ENCODE measurements at regions not wholly inside any gene's neighbourhood (a gene's known extent, or its start where the extent isn't known, plus 50 kb on each side); places are given as distances from the start of the nearest gene placed in this dataset.
A peak's percentile ranks its signal among the peaks of the same experiment; 100 is the strongest.
"Not testable (repeated sequence)": the region's sequence is repeated elsewhere in the genome, so short reads cannot be mapped to it uniquely, and the experiment has no call there.

DNA sequence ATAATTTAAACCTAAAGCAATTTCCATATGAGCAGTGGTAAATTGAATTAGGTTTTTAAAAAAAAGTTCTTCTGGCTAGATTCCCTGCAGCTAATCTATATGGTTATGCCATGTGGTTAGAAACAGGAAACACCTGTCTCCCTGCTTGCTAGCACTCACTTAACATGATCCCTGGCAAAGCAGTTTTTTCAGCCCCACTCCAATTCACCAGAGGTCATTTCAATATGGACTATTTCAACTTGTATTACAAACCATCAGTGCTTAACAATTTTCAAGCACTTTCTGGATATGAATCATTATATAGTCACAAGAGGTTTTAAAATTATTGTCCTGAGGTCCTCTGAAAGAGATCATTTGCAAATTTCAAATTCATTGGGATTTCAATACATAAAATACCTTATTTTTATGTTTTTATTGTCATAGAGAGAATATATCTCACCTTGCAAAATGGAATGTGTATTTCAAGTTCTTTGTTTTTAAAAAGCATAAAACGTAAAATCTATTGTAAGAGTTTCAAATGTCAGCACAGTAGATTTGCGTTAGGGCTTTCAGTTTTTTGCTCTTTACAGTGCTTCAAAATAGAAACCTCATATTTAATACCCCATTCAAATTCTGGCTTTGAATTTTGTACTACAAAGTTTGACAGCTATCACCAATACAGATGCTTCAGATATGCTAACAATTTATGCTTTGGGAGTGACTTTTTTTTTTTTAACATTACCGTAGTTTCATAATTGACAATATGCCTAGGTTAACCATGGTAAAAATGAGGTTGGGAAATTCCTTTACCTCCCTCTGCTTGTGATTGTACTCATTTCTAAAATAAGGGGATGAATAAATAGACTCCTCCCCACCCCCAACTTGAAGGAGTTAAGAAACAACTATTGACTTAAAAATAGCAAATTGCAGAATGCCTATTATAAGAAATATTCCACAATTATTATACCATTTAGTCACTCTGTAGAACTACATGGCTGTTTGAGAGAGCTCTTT lies 117.5 kb upstream of the HGF start:
- DNase-seq (ENCODE audit: low spot score) = no peak

DNA sequence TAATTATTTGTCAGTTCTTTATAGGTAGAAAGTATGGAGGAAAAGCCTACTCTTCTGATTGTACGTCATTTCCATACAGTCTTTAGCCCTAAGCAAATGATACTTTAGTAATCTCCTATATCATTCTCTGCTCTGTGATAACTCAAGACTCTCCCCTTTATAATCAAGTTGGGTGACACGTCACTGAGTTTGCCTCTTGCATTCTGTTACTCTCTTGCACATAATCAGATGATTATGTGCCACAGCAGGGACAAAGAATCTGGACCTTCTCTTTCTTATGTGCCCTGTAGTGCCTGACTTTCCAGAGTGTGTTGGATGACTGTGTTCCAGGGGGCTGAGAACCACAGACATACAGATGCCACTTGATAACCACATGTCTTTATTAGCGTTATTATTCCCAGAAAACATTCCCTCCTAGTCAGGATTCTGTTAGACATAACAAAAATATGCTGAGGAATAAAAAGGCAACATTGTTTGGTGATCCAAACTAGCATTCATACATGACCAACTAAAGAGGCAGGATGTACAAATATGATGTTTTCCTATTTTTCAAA lies 116.4 kb upstream of the HGF start:
- DNase-seq (ENCODE audit: low spot score) = no peak

DNA sequence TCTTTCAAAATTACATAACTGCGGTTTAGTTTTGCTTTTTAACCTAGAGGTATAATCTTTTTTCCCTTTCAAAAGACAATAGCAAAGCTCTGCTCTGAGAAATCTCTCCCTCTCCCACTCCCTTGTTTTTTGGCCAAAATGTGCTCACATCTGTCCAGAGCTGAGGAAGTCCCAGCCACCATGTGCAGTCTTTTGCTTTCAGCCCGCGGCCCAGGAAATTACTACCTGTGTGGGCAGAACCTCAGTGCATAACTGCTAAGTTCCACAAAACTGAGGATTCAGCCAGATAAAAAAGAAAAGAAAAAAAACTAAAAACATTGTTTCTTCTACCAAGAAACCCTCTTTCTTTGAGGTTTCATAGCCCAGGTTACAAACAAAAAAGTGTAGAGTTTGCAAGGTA lies 115.0 kb upstream of the HGF start:
- DNase-seq (ENCODE audit: low spot score) = no peak

DNA sequence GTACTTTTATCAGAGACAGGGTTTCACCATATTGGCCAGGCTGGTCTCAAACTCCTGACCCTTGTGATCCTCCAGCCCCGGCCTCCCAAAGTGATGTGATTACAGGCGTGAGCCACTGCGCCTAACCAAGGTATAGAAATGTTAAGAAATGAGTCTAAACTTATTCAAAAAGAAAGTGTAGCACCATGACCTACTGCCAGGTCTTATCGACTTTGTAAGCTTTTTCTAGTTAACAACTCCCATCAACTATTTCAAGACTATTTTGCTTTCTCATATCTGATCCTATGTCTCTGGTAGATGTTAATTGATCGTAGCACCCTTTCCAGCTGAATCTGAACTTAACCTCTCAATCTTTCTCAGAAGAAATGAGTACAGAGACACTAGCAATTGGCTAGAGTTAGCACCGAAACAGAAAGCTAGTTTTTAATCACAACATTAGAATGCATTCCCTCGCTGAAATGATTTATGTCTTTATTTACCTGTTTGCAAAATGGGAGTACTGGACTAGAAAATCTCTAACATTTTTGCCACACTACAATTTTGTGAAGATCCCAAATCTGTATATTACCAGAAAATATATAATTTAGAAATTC lies 114.0 kb upstream of the HGF start:
- DNase-seq (ENCODE audit: low spot score) = no peak

DNA sequence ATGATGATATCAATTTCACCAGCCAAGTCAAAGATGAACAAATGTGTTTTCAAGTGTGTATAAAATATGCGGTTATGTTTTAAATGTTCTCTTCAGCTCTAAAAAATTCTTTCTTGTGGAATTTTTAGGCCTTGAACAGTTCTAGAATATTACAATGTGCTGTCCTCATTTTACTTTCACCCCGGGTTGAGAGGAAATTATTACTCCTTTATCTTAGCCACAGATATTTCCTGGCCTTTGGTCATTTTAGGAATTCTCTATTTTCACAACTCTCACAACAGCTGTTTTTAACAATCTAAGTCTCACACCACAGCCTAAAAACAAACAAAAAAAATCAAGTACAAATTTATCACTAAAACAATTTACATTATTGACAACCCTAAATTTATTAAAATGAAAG lies 112.2 kb upstream of the HGF start:
- DNase-seq (ENCODE audit: low spot score) = no peak

DNA sequence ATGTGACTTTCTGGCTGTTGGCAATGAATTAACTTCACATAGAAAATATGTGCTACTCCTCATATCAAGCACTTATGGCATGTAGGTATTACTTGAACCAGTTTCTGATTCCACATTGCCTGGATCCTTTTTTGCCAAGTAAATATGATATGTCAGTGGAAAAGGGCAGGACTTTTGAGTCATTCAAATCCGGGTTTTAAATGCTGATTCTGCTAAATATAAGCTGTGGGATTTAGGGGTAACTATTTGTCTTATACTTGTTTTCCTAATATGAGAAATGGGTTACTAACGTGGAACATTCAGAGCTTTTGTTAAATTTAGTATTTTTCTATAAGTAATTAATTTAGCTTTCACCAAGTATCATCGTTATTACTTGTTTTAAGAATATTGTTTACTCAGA lies 108.0 kb upstream of the HGF start:
- DNase-seq (ENCODE audit: low spot score) = no peak

DNA sequence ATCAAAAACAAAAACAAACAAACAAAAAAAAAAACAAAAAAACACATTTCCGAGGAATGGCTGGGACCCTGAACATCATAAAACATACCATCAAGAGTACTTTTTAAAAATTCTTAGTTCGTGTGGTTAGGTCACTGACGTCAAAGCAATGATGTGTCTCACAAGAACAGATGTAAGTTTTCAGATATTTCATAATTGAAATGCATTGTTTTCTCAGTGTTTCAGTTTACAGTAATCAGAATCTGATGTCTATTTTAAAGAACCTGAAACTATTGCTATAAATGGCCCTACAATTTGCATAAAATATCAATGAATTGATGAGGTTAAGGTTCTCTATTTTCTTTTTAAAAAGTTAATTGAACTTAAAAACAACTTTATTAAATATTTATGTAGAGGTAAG lies 103.7 kb upstream of the HGF start:
- DNase-seq (ENCODE audit: low spot score) = no peak

DNA sequence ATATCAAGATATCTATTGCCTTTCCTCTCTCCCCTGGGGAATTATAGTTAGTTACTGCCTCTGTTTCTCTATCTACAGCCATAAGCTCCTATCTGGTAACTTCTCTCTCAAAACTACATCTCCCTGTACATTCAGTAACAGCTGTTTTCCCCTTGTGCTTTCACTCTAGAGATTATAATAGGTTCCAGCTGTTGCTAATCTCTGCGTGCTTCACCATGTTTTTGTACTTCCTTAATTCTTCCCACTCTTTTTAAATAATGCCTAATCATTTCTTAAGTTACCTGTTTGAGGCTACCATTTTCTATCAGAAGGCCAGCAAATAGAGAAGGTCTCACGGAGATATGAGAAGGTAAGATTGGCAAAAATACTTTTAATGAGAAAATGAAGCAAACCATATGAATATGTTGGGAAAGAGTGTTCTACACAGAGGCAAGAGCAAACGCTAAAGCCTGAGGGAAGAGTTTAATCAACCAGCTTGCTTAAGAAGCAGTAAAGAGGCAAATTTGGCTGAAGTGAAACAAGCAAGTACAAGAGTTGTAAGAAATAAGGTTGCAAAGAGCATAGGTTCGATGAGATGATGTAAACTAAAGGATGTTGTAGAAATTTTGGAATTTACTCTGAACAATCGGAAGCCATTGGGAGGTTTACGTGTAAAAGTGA lies 101.9 kb upstream of the HGF start:
- no peak for DNase-seq (ENCODE audit: low spot score)

DNA sequence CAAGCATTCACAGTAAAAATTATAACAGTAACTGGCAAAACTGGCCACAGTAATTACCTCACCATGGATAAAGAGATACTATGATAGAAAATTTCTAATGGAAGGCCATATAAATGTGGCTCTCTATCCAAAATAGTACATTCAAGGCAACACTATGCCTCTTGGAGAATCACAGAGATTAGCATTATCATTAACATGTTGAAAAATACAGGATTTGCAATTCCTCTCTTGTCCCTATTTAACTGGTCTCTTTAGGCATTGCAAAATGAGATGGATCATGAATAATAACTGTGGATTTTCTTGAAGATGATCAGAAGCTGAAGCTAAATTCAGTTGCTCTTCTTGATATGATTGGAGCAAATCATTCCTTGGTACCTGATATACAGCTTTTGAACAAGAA lies 100.8 kb upstream of the HGF start:
- no peak for DNase-seq (ENCODE audit: low spot score)

DNA sequence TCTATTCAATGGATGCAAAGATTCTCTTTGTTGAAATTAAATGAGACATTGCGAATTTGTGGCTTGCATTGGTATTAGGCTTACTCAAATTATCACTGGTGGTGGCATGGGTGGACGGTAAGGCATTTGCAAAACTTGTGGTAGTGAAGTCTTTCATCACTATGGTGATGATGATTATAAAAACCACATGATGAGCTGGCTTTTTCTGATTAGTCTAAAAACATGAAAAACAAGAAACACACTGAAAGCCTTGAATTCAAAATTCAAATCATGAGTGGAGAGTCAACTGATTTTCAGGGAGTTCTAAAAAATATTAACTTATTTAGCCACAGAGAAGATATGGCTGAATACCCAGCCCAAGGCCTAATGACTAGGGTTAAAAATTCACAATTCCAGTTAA lies 99.8 kb upstream of the HGF start:
- DNase-seq (ENCODE audit: low spot score) = no peak

DNA sequence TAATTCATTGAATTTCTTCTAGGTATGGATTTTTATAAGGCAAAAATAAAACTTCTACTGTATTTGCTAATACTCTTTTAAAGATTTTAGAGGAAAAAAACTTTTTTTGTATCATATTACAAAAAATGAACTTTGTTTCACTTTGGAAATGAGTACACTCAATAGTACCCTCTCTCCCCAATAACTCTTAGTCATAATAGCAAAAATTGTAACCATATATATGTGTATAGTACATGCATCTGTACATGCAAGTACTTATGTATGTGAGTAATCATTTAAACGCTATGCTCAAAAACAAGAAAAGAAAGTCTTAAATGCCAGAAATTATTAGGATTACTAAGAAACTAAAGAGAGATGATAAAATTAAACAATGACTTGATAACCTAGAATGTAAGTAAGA lies 95.9 kb upstream of the HGF start:
- no peak for DNase-seq (ENCODE audit: low spot score)

DNA sequence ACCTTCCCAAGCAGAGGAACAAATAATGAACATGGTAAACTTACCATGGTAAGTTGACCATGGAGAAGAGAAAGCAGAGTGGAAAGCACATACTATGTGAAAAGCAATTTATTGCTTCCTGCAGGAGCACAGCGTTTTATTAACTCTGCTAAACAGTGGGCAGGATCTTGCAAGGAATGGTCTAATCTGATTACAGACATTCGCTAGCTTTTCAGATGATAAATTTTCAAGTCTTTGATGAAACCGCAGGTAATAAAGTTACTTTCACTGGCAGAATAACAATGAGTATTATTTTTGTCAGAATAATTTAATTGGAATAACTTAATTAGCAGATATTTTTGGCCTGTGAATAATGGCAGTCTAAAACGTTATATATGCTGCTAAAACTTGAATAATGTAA lies 89.6 kb upstream of the HGF start:
- DNase-seq (ENCODE audit: low spot score) = no peak

DNA sequence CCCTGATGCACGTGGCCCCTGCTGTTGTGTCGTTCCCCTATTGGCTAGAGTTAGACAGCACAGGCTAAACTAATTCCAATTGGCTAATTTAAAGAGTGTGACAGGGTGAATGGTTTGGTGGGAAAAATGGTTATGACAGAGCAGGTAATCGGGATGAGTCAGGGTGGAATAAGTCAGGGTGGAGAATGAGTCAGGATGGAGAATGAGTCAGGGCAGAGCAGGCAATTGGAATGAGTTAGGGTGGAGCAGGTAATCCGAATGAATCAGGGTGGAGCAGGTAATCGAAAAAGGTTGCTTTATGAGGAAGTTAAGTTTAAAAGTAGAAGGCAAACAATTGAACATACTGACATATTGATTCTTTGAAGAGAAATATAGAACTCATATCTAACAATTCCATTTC lies 89.0 kb upstream of the HGF start:
- DNase-seq (ENCODE audit: low spot score) = peak; percentile 76

DNA sequence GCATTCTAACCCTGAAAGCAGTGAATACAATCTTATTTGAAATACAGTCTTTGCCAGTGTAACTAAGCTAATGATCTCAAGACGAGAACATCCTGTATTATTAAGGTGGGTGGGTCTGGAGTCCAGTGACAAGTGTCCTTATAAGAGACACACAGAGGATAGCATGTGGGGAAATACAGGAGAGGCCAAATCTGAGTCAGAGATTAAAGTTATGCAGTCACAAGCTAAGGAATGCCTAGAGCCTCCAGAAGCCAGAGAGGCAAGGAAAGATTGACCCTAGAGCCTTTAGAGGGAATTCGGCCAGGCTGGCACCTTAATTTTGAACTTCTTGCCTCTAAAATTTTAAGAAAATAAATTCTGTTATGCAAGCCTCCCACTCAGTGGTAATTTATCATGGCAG lies 87.5 kb upstream of the HGF start:
- no peak for DNase-seq (ENCODE audit: low spot score)

DNA sequence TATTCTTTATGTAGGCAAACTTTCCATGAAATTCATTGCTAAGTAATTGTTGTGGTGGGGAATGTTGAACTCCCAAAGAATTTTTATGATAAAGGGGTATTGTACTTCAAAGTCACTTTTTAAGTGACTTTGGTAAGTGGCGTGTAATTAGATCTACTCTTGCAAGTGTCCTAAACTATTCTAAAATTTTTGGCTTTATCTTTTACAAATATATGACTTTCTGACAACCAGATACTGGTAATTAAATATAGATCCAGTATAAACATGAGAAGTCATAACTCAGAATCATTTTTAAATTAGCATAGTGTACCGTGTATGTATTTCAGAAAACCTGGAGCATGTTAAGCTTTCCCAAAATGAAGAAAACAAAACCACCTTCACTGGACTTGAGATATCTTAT lies 84.7 kb upstream of the HGF start:
- DNase-seq (ENCODE audit: low spot score) = no peak

DNA sequence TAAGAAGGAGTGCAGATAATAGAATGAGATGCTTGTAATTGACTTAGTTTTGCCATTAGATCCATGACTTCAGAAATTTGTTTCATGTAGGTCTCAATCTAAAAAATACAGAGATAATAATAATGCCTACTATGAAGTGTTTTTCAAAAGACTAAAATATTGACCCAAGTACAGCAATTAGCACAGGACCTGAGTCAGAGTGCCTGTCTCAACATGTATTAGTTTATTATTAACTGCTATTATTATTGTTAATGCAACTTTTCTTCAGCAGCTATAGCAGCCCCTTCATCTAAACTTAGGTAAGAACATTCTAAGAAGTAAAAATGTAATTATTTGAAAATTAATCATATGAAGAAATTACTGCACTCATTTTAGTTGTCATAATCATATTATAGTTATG lies 82.9 kb upstream of the HGF start:
- DNase-seq (ENCODE audit: low spot score) = no peak

DNA sequence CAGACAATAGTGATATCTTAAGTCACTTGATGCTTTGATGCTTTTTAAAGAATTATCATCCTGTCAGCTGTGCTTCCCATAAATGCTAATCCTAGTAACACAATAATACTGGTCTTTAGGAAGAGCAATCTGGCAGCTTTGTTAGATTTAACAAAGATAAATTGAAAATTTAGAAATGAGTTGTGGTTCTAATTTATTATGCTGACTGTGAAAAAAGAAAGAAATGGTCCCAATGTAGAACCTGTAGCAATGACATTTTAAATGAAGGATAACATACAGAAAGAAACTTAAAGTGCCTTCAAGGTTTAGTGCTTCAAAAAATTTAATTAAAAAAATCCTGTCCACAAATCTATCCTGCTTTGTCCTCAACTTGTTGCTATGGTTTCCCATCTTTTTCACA lies 81.6 kb upstream of the HGF start:
- DNase-seq (ENCODE audit: low spot score) = no peak

DNA sequence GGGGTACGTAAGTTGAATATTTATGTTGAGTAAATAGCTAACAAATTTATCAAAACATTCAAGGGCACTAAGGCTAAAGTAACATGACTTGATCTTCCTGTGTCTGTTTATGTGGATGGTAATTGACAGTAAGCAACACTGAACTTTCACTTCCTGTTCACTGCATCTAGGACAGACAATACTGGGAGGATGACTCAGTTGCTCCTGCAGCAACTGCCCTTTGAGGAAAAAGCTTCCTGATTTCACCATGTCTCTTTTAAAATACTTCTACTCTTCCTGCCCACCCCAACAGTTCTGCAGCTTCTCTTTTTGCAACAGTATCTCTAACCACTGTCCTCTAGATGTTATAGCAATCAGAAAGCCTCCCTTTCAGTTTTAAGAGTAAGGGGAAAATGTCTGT lies 76.6 kb upstream of the HGF start:
- DNase-seq (ENCODE audit: low spot score) = no peak

DNA sequence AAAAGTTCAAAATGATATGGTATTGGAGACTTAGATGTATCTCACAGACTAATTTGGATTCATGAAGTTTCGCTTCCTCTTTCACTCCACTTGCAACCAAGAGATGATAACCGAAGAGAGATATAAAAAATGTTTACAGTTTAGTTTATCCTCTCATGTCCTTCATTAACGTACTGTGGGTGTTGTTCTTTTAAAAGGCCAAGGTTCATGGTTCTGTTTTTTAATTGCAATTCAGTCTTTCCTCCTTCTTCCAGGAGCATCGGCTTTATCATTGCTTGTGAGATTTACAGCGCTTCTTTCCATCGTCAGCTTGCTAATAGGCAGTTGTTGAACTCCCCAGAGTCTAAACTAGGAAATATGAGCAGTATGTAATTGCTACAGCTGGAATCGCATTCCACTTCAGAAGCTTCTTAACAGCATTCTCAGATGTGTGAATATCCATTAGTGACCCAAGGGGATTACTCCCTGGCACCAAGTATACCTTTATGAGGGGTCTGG lies 75.9 kb upstream of the HGF start:
- DNase-seq (ENCODE audit: low spot score) = no peak

DNA sequence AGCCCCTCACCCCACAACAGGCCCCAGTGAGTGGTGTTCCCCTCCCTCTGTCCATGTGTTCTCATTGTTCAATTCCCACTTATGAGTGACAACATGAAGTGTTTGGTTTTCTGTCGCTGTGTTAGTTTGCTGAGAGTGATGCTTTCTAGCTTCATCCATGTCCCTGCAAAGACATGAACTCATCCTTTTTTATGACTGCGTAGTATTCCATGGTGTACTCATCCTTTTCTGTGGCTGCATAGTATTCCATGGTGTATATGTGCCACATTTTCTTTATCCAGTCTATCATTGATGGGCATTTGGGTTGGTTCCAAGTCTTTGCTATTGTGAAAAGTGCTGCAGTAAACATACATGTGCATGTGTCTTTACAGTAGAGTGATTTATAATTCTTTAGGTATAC lies 73.8 kb upstream of the HGF start:
- not testable (repeated sequence) for DNase-seq (ENCODE audit: low spot score)

DNA sequence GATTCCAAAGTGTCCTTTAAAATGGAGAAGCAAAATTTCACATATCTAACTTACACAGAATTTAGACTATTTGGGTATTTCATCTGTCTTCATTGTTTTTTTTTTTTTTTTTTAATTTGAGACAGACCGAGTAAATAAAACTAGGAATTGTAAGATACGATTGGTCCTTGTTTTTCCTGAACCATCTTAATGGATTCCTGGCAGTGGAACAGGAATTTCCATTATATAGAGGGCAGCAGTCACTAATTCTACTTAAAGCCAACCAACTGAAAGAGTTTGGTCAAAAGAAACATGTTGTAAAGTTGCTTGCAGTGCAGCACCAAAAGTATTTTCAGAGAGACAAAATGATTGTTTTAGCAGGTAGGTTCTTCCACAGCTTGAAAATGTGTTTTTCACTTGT lies 72.5 kb upstream of the HGF start:
- DNase-seq (ENCODE audit: low spot score) = no peak

DNA sequence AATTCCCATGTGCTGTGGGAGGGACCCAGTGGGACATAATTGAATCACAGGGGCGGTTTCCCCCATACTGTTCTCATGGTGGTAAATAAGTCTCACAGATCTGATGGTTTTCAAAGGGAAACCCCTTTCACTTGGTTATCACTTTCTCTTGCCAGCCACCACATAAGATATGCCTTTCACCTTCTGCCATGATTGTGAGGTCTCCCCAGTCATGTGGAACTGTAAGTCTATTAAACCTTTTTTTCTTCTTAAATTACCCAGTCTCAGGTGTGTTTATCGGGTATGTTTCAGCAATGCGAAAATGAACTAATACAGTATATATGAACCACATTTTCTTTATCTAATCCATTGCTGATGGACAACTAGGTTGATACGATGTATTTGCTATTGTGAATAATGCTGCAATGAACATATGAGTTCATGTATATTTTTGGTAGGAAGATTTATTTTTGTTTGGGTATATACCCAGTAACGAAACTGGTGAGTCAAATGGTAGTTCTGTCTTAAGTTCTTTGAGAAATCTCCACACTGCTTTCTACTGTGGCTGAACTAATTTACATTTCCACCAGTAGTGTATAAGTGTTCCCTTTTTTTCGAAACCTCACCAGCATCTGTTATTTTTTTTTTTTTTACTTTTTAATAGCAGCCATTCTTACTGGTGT lies 70.0 kb upstream of the HGF start:
- DNase-seq (ENCODE audit: low spot score) = no peak
